HepG2 (cell line): ENCODE measurements at regions not wholly inside any gene's neighbourhood (a gene's known extent, or its start where the extent isn't known, plus 50 kb on each side); places are given as distances from the start of the nearest gene placed in this dataset.

Source experiments
- ATAC-seq: fragments of 200-7000 bp; cut with Tn5 transposase; 3 replicates; pipeline ENCODE4 v1.9.1; 2020; ENCODE audit warnings: mild to moderate bottlenecking, moderate library complexity
- BruUV-seq: library from RNA; stranded (reverse); fragments of 400-500 nt; replicated peaks from 2 replicates; lab custom pipeline; 2021; lab: Mats Ljungman, UMichigan
- CTCF ChIA-PET: fragments of 300-600 bp; formaldehyde crosslinking; extraction: SDS; loops from one replicate; lab custom pipeline; 2021; ENCODE audit warnings: low total read pairs, inconsistent platforms, low intra/inter-chr PET ratio; lab: Yijun Ruan, JAX
- POLR2A ChIA-PET: fragments of 350-600 bp; sonication (Branson Sonifier 250); formaldehyde crosslinking; loops from one replicate; lab custom pipeline; 2020; ENCODE audit warnings: antibody characterized with exemption, inconsistent platforms; lab: Yijun Ruan, JAX
- DNase-seq: peaks from one replicate; pipeline ENCODE4 v3.0.0-alpha.2; 2015; ENCODE audit warnings: low spot score
- FAIRE-seq: peaks from 3 replicates; lab custom pipeline; 2011; peaks lifted over from hg19 to GRCh38; lab: Jason Lieb, UNC
- H2AFZ ChIP-seq: one replicate; pipeline ENCODE4 v1.6.1; 2011; ENCODE audit warnings: low read length, inconsistent platforms
- H3K27ac ChIP-seq: fragments of 300-600 bp; 3 replicates; pipeline ENCODE4 v1.8.0; 2011; ENCODE audit warnings: mixed run types, mild to moderate bottlenecking, mixed read lengths, low read length, inconsistent platforms; ENCODE audit not compliant: insufficient read depth; ENCODE audit errors: extremely low read length
- H3K27me3 ChIP-seq, 2 experiments: fragments of 200-600 bp in 1 of 2; 2 replicates in 1 of 2; 3 replicates in 1 of 2; pipeline versions ENCODE4 v1.6.0 to v1.8.0; 2011; ENCODE audit warnings: low read length in 2 of 2, mild to moderate bottlenecking in 2 of 2, moderate library complexity in 2 of 2, inconsistent platforms in 1 of 2; ENCODE audit not compliant: insufficient read depth in 2 of 2, control insufficient read depth in 1 of 2
- H3K36me3 ChIP-seq, 2 experiments: fragments of 200-600 bp in 1 of 2; replicated peaks in 1 of 2; 2 replicates in 1 of 2; 3 replicates in 1 of 2; pipeline versions ENCODE4 v1.5.1 to v1.8.0; 2011; ENCODE audit warnings: low read length in 2 of 2, inconsistent platforms in 1 of 2; ENCODE audit not compliant: insufficient read depth in 2 of 2, control insufficient read depth in 1 of 2
- H3K4me1 ChIP-seq: 2 replicates; pipeline ENCODE4 v1.5.1; 2012; ENCODE audit warnings: low read length, inconsistent platforms; ENCODE audit not compliant: insufficient read depth
- H3K4me2 ChIP-seq: 2 replicates; pipeline ENCODE4 v1.6.0; 2011; ENCODE audit warnings: low read depth, low read length, inconsistent platforms
- H3K4me3 ChIP-seq, 3 experiments: fragments of 200-600 bp in 1 of 3; sonication (generic), shearing (Covaris generic) in 1 of 3; replicated peaks in 1 of 3; 2 replicates each; pipeline ENCODE4 v1.5.1; 2011 to 2016; ENCODE audit warnings: low read length in 3 of 3, inconsistent platforms in 2 of 3, low read depth in 2 of 3, mild to moderate bottlenecking in 2 of 3, control low read depth in 1 of 3, mixed read lengths in 1 of 3; ENCODE audit not compliant: insufficient read depth in 1 of 3
- H3K79me2 ChIP-seq: one replicate; pipeline ENCODE4 v1.6.1; 2011; ENCODE audit warnings: low read length, inconsistent platforms; ENCODE audit not compliant: insufficient read depth
- H3K9ac ChIP-seq: 2 replicates; pipeline ENCODE4 v1.6.0; 2011; ENCODE audit warnings: mild to moderate bottlenecking, low read depth, low read length, inconsistent platforms; ENCODE audit not compliant: insufficient read depth
- H3K9me3 ChIP-seq: 2 replicates; pipeline ENCODE4 v1.5.1; 2012; ENCODE audit warnings: mild to moderate bottlenecking, low read length
- H4K20me1 ChIP-seq: 2 replicates; pipeline ENCODE4 v1.6.0; 2011; ENCODE audit warnings: inconsistent platforms, mild to moderate bottlenecking, low read length, moderate library complexity; ENCODE audit not compliant: insufficient read depth
- CBX1 ChIP-seq: IDR thresholded peaks from one replicate; pipeline ENCODE4 v1.6.1; 2016; ENCODE audit warnings: antibody characterized with exemption, low read depth
- FOXP1 ChIP-seq, 2 experiments: fragments of 450-650 bp in 1 of 2; IDR thresholded peaks; 2 replicates each; pipeline ENCODE4 v1.6.1; 2017 to 2018; ENCODE audit warnings: antibody characterized with exemption in 1 of 2
- GMEB2 ChIP-seq: IDR thresholded peaks from 2 replicates; pipeline ENCODE4 v1.6.1; 2016; ENCODE audit warnings: missing biosample characterization, missing genetic modification reagents, low read depth
- RBAK ChIP-seq: sonication (generic); formaldehyde crosslinking; IDR thresholded peaks from 2 replicates; pipeline ENCODE4 v1.5.1; 2020; ENCODE audit warnings: mild to moderate bottlenecking, missing genetic modification reagents
- YEATS2 ChIP-seq: sonication (generic); formaldehyde crosslinking; IDR thresholded peaks from 2 replicates; pipeline ENCODE4 v1.4.0; 2020; ENCODE audit warnings: missing genetic modification reagents, borderline replicate concordance
- ZNF230 ChIP-seq: sonication (generic); formaldehyde crosslinking; IDR thresholded peaks from 2 replicates; pipeline ENCODE4 v1.4.0; 2020; ENCODE audit warnings: mild to moderate bottlenecking, missing genetic modification reagents
- ZNF232 ChIP-seq: sonication (generic); formaldehyde crosslinking; IDR thresholded peaks from 2 replicates; pipeline ENCODE4 v1.4.0; 2020; ENCODE audit warnings: missing genetic modification reagents, borderline replicate concordance
- ZNF33B ChIP-seq: sonication (generic); formaldehyde crosslinking; IDR thresholded peaks from 2 replicates; pipeline ENCODE4 v1.5.1; 2020; ENCODE audit warnings: mild to moderate bottlenecking, missing genetic modification reagents
- ZNF687 ChIP-seq: sonication (generic); formaldehyde crosslinking; IDR thresholded peaks from 2 replicates; pipeline ENCODE4 v1.5.1; 2020; ENCODE audit warnings: mild to moderate bottlenecking, missing genetic modification reagents, moderate library complexity
- ZNF790 ChIP-seq: sonication (generic); formaldehyde crosslinking; IDR thresholded peaks from 2 replicates; pipeline ENCODE4 v1.8.0; 2022; ENCODE audit warnings: missing genetic modification reagents, mild to moderate bottlenecking, borderline replicate concordance
- WGBS: methylation state at CpG from one replicate; pipeline ENCODE4 v1.1.6; 2017; ENCODE audit warnings: low lambda C conversion rate; 5-methylcytosine and 5-hydroxymethylcytosine counted together
- in situ Hi-C: cut with HindIII; loops from 2 replicates; pipeline ENCODE4 v1.10.0; 2017; ENCODE audit warnings: low pct_unique_long_range_greater_than_20kb; ENCODE audit not compliant: extremely low pct_ligation_motif_present
- intact Hi-C: fragments of 100-400 bp; cut with micrococcal nuclease; formaldehyde crosslinking; loops from one replicate; pipeline ENCODE4 v1.10.0; 2022; ENCODE audit not compliant: unreplicated experiment

DNA sequence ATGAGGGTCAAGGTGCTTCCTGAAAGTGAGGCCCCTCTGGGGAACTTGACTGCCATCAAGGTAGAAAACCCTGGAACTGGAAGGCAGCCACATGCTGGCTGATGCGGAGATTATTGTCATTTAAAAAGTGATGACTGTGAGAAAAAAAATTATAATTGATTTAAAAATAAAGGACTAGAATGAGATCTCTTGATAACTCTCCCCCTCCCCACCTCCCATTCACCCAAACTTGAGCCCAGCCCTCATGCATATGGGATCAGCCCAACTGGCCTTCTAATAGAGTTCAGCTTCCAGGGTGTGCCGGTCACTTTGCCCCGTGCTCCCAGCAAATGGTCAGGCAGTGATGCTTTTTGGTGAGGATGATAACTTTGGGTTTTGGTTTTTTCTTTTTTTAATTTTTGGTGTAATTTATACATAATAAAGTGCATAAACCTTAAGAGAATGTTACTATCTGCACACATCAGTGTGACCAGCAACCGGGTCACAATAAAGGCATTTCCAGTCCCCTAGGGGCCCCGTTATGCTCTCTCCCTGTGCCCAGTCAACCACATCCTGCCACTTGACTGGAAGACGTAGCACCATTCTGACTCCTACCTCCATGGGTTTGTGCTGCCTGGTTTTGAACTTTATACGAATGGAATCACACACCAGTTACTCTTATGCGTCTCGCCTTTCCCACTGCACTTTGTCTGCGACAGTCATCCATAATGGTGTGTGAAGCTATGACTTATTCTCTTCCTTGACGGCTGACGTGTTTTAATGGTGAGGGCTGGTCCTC is 187.9 kb downstream of the USP12 start (continued):
- no peak for TF ChIP-seq RBAK (CRISPR knock-in tag)
- TF ChIP-seq YEATS2 (CRISPR knock-in tag): no peak
- TF ChIP-seq ZNF687: peak; percentile 30; the same call in 1 of the 2 replicates
- no peak for TF ChIP-seq ZNF33B (CRISPR knock-in tag)

GRCh38 chr13:26980099-26981031 is 191.2 kb downstream of the USP12 start:
- WGBS: 96% methylated on average over 14 of the region's 18 CpGs

More at GRCh38 chr13:26980099-26981031, 191.2 kb downstream of the USP12 start:
- Histone ChIP-seq H2AFZ (no peak overlapping the region), H3K79me2 (no peaks in the 10 kb centered on the region), H3K27ac (no peak overlapping the region), H3K4me1 (peaks cover 91% of the 10 kb centered on the region), H3K9me3 (no peaks in the 10 kb centered on the region), H3K36me3 (no peaks in the 10 kb centered on the region), H3K4me3 (no peak overlapping the region), H3K27me3 (no peaks in the 10 kb centered on the region), H4K20me1 (no peaks in the 10 kb centered on the region), H3K4me2 (no peak overlapping the region), H3K9ac (no peak overlapping the region)
- intact Hi-C loops (loop anchor here (10.0 kb wide), 1 partner anchor 1004 kb away; the partner anchor contains the start of gene URAD), in situ Hi-C loops (loop anchor here (10.0 kb wide), 1 partner anchor 844 kb away; no protein-coding TSS in a partner anchor)
- FAIRE-seq: no peak
- POLR2A ChIA-PET: no interaction called here
- DNase-seq: no peak
- CTCF ChIA-PET: no interaction called here
- TF ChIP-seq FOXP1 (IDR thresholded peaks at IDR 0.05): peak; percentile 59; the same call in 1 of the 2 replicates
- no peak for TF ChIP-seq FOXP1 (CRISPR knock-in tag; IDR thresholded peaks at IDR 0.05)
- no peak for TF ChIP-seq ZNF230 (CRISPR knock-in tag)
- no peak for TF ChIP-seq ZNF790
- no peak for TF ChIP-seq ZNF232 (CRISPR knock-in tag)
- TF ChIP-seq CBX1: no peak
- no peak for TF ChIP-seq GMEB2 (CRISPR knock-in tag)
- no peak for ATAC-seq
- no TSS peak for BruUV-seq
